Left ventricle myocardium inferior (tissue), 1 donor: ENCODE measurements at regions not wholly inside any gene's neighbourhood (a gene's known extent, or its start where the extent isn't known, plus 50 kb on each side); places are given as distances from the start of the nearest gene placed in this dataset.
A peak's percentile ranks its signal among the peaks of the same experiment; 100 is the strongest.

Experiments used
- DNase-seq: peaks from one replicate; pipeline ENCODE4 v3.0.0-alpha.2; 2020
- H3K27ac ChIP-seq: fragments of 200-600 bp; replicated peaks from 2 replicates; pipeline ENCODE4 v1.8.0; 2021
- H3K27me3 ChIP-seq: fragments of 200-600 bp; 2 replicates; pipeline ENCODE4 v1.8.0; 2021; ENCODE audit warnings: low read depth
- H3K36me3 ChIP-seq: fragments of 200-600 bp; 2 replicates; pipeline ENCODE4 v1.8.0; 2021
- H3K4me1 ChIP-seq: fragments of 200-600 bp; 2 replicates; pipeline ENCODE4 v1.8.0; 2021
- H3K4me3 ChIP-seq: fragments of 200-600 bp; 2 replicates; pipeline ENCODE4 v1.8.0; 2021; ENCODE audit warnings: mild to moderate bottlenecking, moderate library complexity
- H3K9me3 ChIP-seq: fragments of 200-600 bp; replicated peaks from 2 replicates; pipeline ENCODE4 v1.8.0; 2021
- CTCF ChIP-seq: fragments of 200-600 bp; IDR thresholded peaks from 2 replicates; pipeline ENCODE4 v1.8.0; 2021; ENCODE audit warnings: antibody characterized with exemption, mild to moderate bottlenecking, borderline replicate concordance
- intact Hi-C: fragments of 100-400 bp; cut with micrococcal nuclease; formaldehyde crosslinking; loops from one replicate; pipeline ENCODE4 v1.11.0; 2022
- donor health status: DM: no; HTN: yes; CAD: no; lungs with severe emphysema.

- intact Hi-C loops = no loop called here
- H3K27ac ChIP-seq = no peak overlapping the region
- H3K4me1 ChIP-seq = peaks cover 16% of the 10 kb centered on the region
- H3K27me3 ChIP-seq = no peaks in the 10 kb centered on the region
- no peak for DNase-seq
- no peak for TF ChIP-seq CTCF
- no peak overlapping the region for H3K4me3 ChIP-seq
- H3K9me3 ChIP-seq = no peaks in the 10 kb centered on the region
- no peaks in the 10 kb centered on the region for H3K36me3 ChIP-seq
Observed at GRCh38 chr1:112320058-112320457, 76.0 kb upstream of the CTTNBP2NL start.

- Histone ChIP-seq H3K4me3 (no peak overlapping the region), H3K9me3 (no peaks in the 10 kb centered on the region), H3K36me3 (no peaks in the 10 kb centered on the region), H3K27ac (peak overlapping the region; percentile 50), H3K4me1 (peaks cover 22% of the 10 kb centered on the region), H3K27me3 (no peaks in the 10 kb centered on the region)
- TF ChIP-seq CTCF = no peak
- intact Hi-C loops = no loop called here
- no peak for DNase-seq
Observed at GRCh38 chr1:112322018-112322417, 74.0 kb upstream of the CTTNBP2NL start.

GRCh38 chr1:112322983-112323678 is 72.9 kb upstream of the CTTNBP2NL start:
- no peak for TF ChIP-seq CTCF
- Histone ChIP-seq H3K4me1 (peaks cover 15% of the 10 kb centered on the region), H3K27ac (peak overlapping the region; percentile 27), H3K4me3 (no peak overlapping the region), H3K36me3 (no peaks in the 10 kb centered on the region), H3K27me3 (no peaks in the 10 kb centered on the region), H3K9me3 (no peaks in the 10 kb centered on the region)
- intact Hi-C loops = no loop called here
- DNase-seq = no peak

- intact Hi-C loops = no loop called here
- Histone ChIP-seq H3K4me3 (no peak overlapping the region), H3K27me3 (no peaks in the 10 kb centered on the region), H3K4me1 (peaks cover 14% of the 10 kb centered on the region), H3K27ac (no peak overlapping the region), H3K9me3 (no peaks in the 10 kb centered on the region), H3K36me3 (no peaks in the 10 kb centered on the region)
- DNase-seq = no peak
- TF ChIP-seq CTCF = no peak
Observed at GRCh38 chr1:112325504-112325903, 70.5 kb upstream of the CTTNBP2NL start.

- intact Hi-C loops = no loop called here
- Histone ChIP-seq H3K4me3 (no peak overlapping the region), H3K4me1 (peaks cover 6% of the 10 kb centered on the region), H3K27ac (no peak overlapping the region), H3K27me3 (no peaks in the 10 kb centered on the region), H3K36me3 (no peaks in the 10 kb centered on the region), H3K9me3 (no peaks in the 10 kb centered on the region)
- TF ChIP-seq CTCF = no peak
- no peak for DNase-seq
Observed at GRCh38 chr1:112328600-112328999, 67.4 kb upstream of the CTTNBP2NL start.
